Spleen (tissue), 11 donors: ENCODE measurements at regions not wholly inside any gene's neighbourhood (a gene's known extent, or its start where the extent isn't known, plus 50 kb on each side); places are given as distances from the start of the nearest gene placed in this dataset.
"Not testable (repeated sequence)": the region's sequence is repeated elsewhere in the genome, so short reads cannot be mapped to it uniquely, and the experiment has no call there.

ENCODE experiments used
- DNase-seq: peaks from one replicate; pipeline ENCODE4 v3.0.0-alpha.2; 2020
- H3K27ac ChIP-seq, 8 donors: fragments of 200-600 bp; sonication (generic) in 7 of 8; 1 replicate in 4 of 8; 2 replicates in 4 of 8; pipeline versions ENCODE4 v1.5.0 to v1.8.0; 2016 to 2021; ENCODE audit warnings: inconsistent platforms in 4 of 8, mild to moderate bottlenecking in 4 of 8, moderate library complexity in 1 of 8
- H3K27me3 ChIP-seq, 7 donors: fragments of 200-600 bp; sonication (generic) in 6 of 7; replicated peaks in 1 of 7; 1 replicate in 4 of 7; 2 replicates in 3 of 7; pipeline versions ENCODE4 v1.5.0 to v1.8.0; 2016 to 2021; ENCODE audit warnings: inconsistent platforms in 3 of 7, mild to moderate bottlenecking in 1 of 7
- H3K36me3 ChIP-seq, 6 donors: fragments of 200-600 bp; sonication (generic) in 5 of 6; 1 replicate in 4 of 6; 2 replicates in 2 of 6; pipeline versions ENCODE4 v1.5.0 to v1.8.0; 2016 to 2021; ENCODE audit warnings: inconsistent platforms in 2 of 6
- H3K4me1 ChIP-seq, 6 donors: fragments of 200-600 bp; sonication (generic) in 5 of 6; 1 replicate in 3 of 6; 2 replicates in 3 of 6; pipeline versions ENCODE4 v1.5.0 to v1.8.0; 2016 to 2021; ENCODE audit warnings: inconsistent platforms in 3 of 6
- H3K4me3 ChIP-seq, 8 donors: fragments of 200-600 bp; sonication (generic) in 7 of 8; 1 replicate in 4 of 8; 2 replicates in 4 of 8; pipeline versions ENCODE4 v1.5.0 to v1.8.0; 2016 to 2021; ENCODE audit warnings: inconsistent platforms in 4 of 8, mild to moderate bottlenecking in 4 of 8, moderate library complexity in 2 of 8
- H3K9me3 ChIP-seq, 8 donors: fragments of 200-600 bp; sonication (generic) in 7 of 8; 1 replicate in 4 of 8; 2 replicates in 4 of 8; pipeline versions ENCODE4 v1.5.0 to v1.8.0; 2016 to 2021; ENCODE audit warnings: inconsistent platforms in 4 of 8
- CTCF ChIP-seq, 11 experiments: fragments of 200-600 bp in 7 of 11; fragments of 450-650 bp in 4 of 11; sonication (generic) in 4 of 11; IDR thresholded peaks in 8 of 11; conservative IDR thresholded peaks in 3 of 11; 1 replicate in 7 of 11; 2 replicates in 4 of 11; pipeline versions ENCODE4 v1.4.0 to v1.8.0; 2016 to 2021; ENCODE audit warnings: antibody characterized with exemption in 11 of 11, inconsistent platforms in 4 of 11, mild to moderate bottlenecking in 1 of 11
- POLR2A ChIP-seq, 3 donors: fragments of 450-650 bp; IDR thresholded peaks; one replicate each; pipeline ENCODE4 v1.5.1; 2017; ENCODE audit warnings: antibody characterized with exemption in 3 of 3, mild to moderate bottlenecking in 1 of 3
- POLR2AphosphoS5 ChIP-seq, 3 donors: sonication (generic); formaldehyde crosslinking; IDR thresholded peaks; one replicate each; pipeline ENCODE4 v1.5.1; 2017; ENCODE audit warnings: antibody characterized with exemption in 3 of 3
- WGBS, 5 donors: extraction: QIAGEN DNeasy Blood & Tissue Kit in 3 of 5; methylation state at CpG; one replicate each; pipeline versions ENCODE4 v1.1.5 to v1.1.7; 2013 to 2018; 5-methylcytosine and 5-hydroxymethylcytosine counted together
- intact Hi-C: fragments of 100-400 bp; cut with DNase I; formaldehyde crosslinking; loops from one replicate; pipeline ENCODE4 v1.15.0; 2023; ENCODE audit warnings: low total_unique reads
- donor health status: healthy with polysubstance abuse.
- donor health status: DM: no; HTN: no; CAD: no; lungs with moderate emphysema.
- donor health status: DM: no; HTN: no; CAD: no.
- donor health status: Bipolar disorder and iron deficiency.
- donor health status: healthy.
- donor health status: DM: no; HTN: no; CAD: no.
- donor health status: DM: yes; HTN: yes; CAD: no.

GRCh38 chr11:25816411-25816810, 515.5 kb upstream of the ANO3 start:
- H3K27me3 ChIP-seq = no peaks in the 10 kb centered on the region
- WGBS, 5 donors = 83 to 95% (median 86%) methylated on average over 3 of the region's 3 CpGs
- H3K4me1 ChIP-seq = no peaks in the 10 kb centered on the region
- H3K36me3 ChIP-seq = no peaks in the 10 kb centered on the region
- peaks cover 0 to 7% (median 2%) of the 10 kb centered on the region in 8 donors for H3K9me3 ChIP-seq
- intact Hi-C loops = no loop called here
- H3K4me3 ChIP-seq = no peak overlapping the region
- H3K27ac ChIP-seq = no peak overlapping the region
- DNase-seq = no peak
- no peak for TF ChIP-seq POLR2A (IDR thresholded peaks at IDR 0.05)
- no peak for TF ChIP-seq CTCF (IDR thresholded peaks at IDR 0.05 in 8 of 11, conservative IDR thresholded peaks at IDR 0.05 in 3 of 11)
- no peak for TF ChIP-seq POLR2AphosphoS5 (IDR thresholded peaks at IDR 0.05)

GRCh38 chr11:25824688-25825087, 507.2 kb upstream of the ANO3 start:
- no peak overlapping the region for H3K4me3 ChIP-seq
- no peak overlapping the region for H3K27ac ChIP-seq
- H3K4me1 ChIP-seq = no peaks in the 10 kb centered on the region
- H3K27me3 ChIP-seq = no peaks in the 10 kb centered on the region
- TF ChIP-seq POLR2AphosphoS5 (IDR thresholded peaks at IDR 0.05) (no peak), CTCF (IDR thresholded peaks at IDR 0.05 in 8 of 11, conservative IDR thresholded peaks at IDR 0.05 in 3 of 11) (no peak), POLR2A (IDR thresholded peaks at IDR 0.05) (no peak)
- H3K36me3 ChIP-seq = no peaks in the 10 kb centered on the region
- H3K9me3 ChIP-seq = peaks cover 0 to 14% (median 2%) of the 10 kb centered on the region in 8 donors
- DNase-seq = no peak
- intact Hi-C loops = no loop called here

GRCh38 chr11:25831485-25831884, 500.4 kb upstream of the ANO3 start:
- H3K4me1 ChIP-seq, H3K4me3 ChIP-seq, H3K36me3 ChIP-seq, H3K27ac ChIP-seq, H3K27me3 ChIP-seq, DNase-seq, H3K9me3 ChIP-seq, intact Hi-C loops: not testable (repeated sequence)
- WGBS, 5 donors = 81 to 95% (median 81%) methylated on average over 6 to 10 of the region's 10 CpGs

- Histone ChIP-seq H3K4me3 (no peak overlapping the region), H3K9me3 (peaks cover 0 to 4% (median 0%) of the 10 kb centered on the region in 8 donors), H3K4me1 (no peaks in the 10 kb centered on the region), H3K36me3 (no peaks in the 10 kb centered on the region), H3K27ac (no peak overlapping the region), H3K27me3 (no peaks in the 10 kb centered on the region)
- WGBS, 5 donors = 82 to 92% (median 85%) methylated on average over 6 of the region's 6 CpGs
- intact Hi-C loops = no loop called here
- no peak for DNase-seq
- TF ChIP-seq CTCF (IDR thresholded peaks at IDR 0.05 in 8 of 11, conservative IDR thresholded peaks at IDR 0.05 in 3 of 11) (no peak), POLR2A (IDR thresholded peaks at IDR 0.05) (no peak), POLR2AphosphoS5 (IDR thresholded peaks at IDR 0.05) (no peak)
Measured at GRCh38 chr11:25838918-25839625, 492.9 kb upstream of the ANO3 start.
